GM13976 (cell line): ENCODE measurements at regions not wholly inside any gene's neighbourhood (a gene's known extent, or its start where the extent isn't known, plus 50 kb on each side); places are given as distances from the start of the nearest gene placed in this dataset.

Experiments used
- DNase-seq: peaks from one replicate; pipeline ENCODE4 v3.0.0; 2012; ENCODE audit warnings: low spot score
- in situ Hi-C: fragments of 300-500 bp; cut with MboI; formaldehyde crosslinking; loops from one replicate; pipeline ENCODE4 v1.12.0; 2022; ENCODE audit warnings: low sequenced_read_pairs, mixed read lengths, inconsistent platforms; ENCODE audit not compliant: unreplicated experiment
- TF ChIP-seq, protein P1 (sequence below): IDR thresholded peaks from 2 replicates; pipeline ENCODE4 v1.5.1; 2012; ENCODE audit warnings: borderline replicate concordance, mild to moderate bottlenecking; ENCODE audit not compliant: insufficient read depth; ENCODE audit errors: extremely low read depth, missing control alignments, control extremely low read depth

- DNase-seq = no peak
- in situ Hi-C loops = no loop called here
Observed at GRCh38 chr5:35440409-35440808, 177.3 kb upstream of the SPEF2 start.

GRCh38 chr5:35438786-35439185 is 178.9 kb upstream of the SPEF2 start:
- in situ Hi-C loops = loop anchor here (10.0 kb wide), 1 partner anchor 344 kb away; no protein-coding TSS in a partner anchor
- DNase-seq = no peak
- TF ChIP-seq, protein P1, sequence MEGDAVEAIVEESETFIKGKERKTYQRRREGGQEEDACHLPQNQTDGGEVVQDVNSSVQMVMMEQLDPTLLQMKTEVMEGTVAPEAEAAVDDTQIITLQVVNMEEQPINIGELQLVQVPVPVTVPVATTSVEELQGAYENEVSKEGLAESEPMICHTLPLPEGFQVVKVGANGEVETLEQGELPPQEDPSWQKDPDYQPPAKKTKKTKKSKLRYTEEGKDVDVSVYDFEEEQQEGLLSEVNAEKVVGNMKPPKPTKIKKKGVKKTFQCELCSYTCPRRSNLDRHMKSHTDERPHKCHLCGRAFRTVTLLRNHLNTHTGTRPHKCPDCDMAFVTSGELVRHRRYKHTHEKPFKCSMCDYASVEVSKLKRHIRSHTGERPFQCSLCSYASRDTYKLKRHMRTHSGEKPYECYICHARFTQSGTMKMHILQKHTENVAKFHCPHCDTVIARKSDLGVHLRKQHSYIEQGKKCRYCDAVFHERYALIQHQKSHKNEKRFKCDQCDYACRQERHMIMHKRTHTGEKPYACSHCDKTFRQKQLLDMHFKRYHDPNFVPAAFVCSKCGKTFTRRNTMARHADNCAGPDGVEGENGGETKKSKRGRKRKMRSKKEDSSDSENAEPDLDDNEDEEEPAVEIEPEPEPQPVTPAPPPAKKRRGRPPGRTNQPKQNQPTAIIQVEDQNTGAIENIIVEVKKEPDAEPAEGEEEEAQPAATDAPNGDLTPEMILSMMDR = no peak

More at GRCh38 chr5:35440409-35440808, 177.3 kb upstream of the SPEF2 start:
- TF ChIP-seq, protein P1 = no peak

GRCh38 chr5:35438288-35438687 is 179.4 kb upstream of the SPEF2 start:
- TF ChIP-seq, protein P1 = no peak
- DNase-seq = no peak
- in situ Hi-C loops = loop anchor here (10.0 kb wide), 1 partner anchor 343 kb away; no protein-coding TSS in a partner anchor

GRCh38 chr5:35436400-35437057 is 181.1 kb upstream of the SPEF2 start:
- in situ Hi-C loops = loop anchor here (10.0 kb wide), 1 partner anchor 342 kb away; no protein-coding TSS in a partner anchor
- TF ChIP-seq, protein P1 = peak; percentile 38
- DNase-seq = peak; percentile 11

DNA sequence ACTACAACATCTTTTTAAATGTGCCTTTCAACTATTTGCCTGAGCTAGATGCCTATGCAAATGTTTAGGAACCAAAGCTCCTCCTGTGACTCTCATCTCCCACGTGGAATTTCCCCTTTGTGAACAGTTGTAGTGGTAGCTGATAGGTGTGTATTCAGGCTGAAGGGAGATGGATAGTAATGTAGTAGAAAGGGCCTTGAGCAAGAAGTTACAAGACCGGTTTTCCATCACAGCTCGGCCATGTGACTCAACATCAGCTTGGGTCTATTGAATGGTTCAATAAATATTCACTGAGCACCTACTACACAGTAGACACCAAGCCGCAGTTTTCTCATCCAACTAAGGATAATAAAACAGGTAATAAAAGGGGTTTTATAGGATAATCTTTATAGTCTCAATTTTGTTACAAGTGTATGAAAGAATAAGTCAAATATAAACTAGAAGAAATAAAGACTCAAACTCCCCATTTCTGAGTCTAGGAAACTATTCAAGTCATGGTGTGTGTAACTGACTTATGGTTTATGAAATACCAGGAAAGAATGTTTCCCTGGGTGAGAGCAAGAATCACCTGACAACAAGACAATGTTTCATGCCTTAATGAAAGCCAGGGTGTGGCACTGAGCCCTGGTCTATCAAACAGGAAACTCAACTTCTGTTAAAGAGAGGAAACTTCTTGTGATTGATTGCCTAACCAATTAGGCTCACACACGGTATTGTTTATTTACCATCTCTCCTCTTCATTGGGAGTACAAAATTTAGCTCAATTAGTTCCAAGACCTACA is 187.1 kb upstream of the SPEF2 start:
- no peak for DNase-seq
- in situ Hi-C loops = loop anchor here (10.0 kb wide), 1 partner anchor 336 kb away; no protein-coding TSS in a partner anchor
- TF ChIP-seq, protein P1 = no peak

GRCh38 chr5:35420200-35420599 is 189.9 kb upstream of the PRLR start:
- in situ Hi-C loops = no loop called here
- TF ChIP-seq, protein P1 = no peak
- no peak for DNase-seq
